ENCODE measurements at regions not wholly inside any gene's neighbourhood (a gene's known extent, or its start where the extent isn't known, plus 50 kb on each side); places are given as distances from the start of the nearest gene placed in this dataset.

DNA sequence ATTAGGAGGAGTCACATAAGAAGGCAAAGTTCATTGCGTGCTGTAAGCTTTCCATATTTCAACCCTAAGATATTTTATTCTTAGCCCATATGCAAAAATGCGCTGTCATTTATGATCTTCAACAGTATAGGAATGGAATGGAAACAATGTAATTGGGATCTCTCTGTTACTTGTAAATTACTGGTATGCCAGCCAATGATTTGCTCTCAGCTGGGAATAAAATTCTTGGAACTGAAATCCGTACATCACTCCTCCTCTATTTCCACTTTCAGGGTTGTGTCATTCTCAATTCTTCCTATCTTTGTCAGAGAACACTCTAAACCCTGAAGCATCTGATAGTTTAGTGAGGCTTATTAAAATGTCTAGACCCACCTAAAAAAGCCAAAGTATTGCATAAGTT, 80.7 kb upstream of the STEAP4 start:
- no peak overlapping the region for H4K5ac ChIP-seq (ENCODE audit: insufficient read length, low read depth, low read length)
- no peaks in the 10 kb centered on the region for H3K79me1 ChIP-seq (ENCODE audit: insufficient read depth, low read depth, low read length, poor library complexity, severe bottlenecking)
- no peak overlapping the region for H2BK120ac ChIP-seq (ENCODE audit: low read depth, low read length, poor library complexity, severe bottlenecking)
- H3K27me3 ChIP-seq (ENCODE audit: insufficient read depth, low read length) = no peaks in the 10 kb centered on the region
- H3K23me2 ChIP-seq (ENCODE audit: insufficient read length, low read depth, low read length, poor library complexity, severe bottlenecking) = no peaks in the 10 kb centered on the region
- no peak overlapping the region for H3K18ac ChIP-seq (ENCODE audit: insufficient read length, low read depth, low read length)
- no peak overlapping the region for H3K14ac ChIP-seq (ENCODE audit: insufficient read depth, low read length)
- no peak overlapping the region for H2BK20ac ChIP-seq (ENCODE audit: low read depth, low read length, poor library complexity, severe bottlenecking)
- no peak overlapping the region for H2BK12ac ChIP-seq (ENCODE audit: insufficient read length, low read depth, low read length)
- no peak for DNase-seq
- H2AFZ ChIP-seq (ENCODE audit: low read length) = no peak overlapping the region
- WGBS (ENCODE audit: extremely low coverage, insufficient read length, low lambda C conversion rate) = no CpG with 5 or more reads among the region's 3 CpGs
- no peak overlapping the region for H4K91ac ChIP-seq (ENCODE audit: insufficient read length, low read depth, low read length)
- H3K9me3 ChIP-seq (ENCODE audit: control insufficient read depth, low read depth, low read length) = no peaks in the 10 kb centered on the region
- no peaks in the 10 kb centered on the region; a peak in 2 of 5 replicates for H3K9me3 Mint-ChIP-seq
- no peak overlapping the region for H4K8ac ChIP-seq (replicated peaks; ENCODE audit: insufficient read length, low read depth, low read length)
- no peak overlapping the region for H2AK5ac ChIP-seq (ENCODE audit: insufficient read length, low read length)
- H3K27me3 Mint-ChIP-seq (ENCODE audit: low read depth) = no peaks in the 10 kb centered on the region
- no peak overlapping the region for H3K4me3 Mint-ChIP-seq
- no peak overlapping the region for H3K9ac ChIP-seq (ENCODE audit: extremely low read depth, insufficient read length, low read length)
- H3K4me1 Mint-ChIP-seq = peaks cover 6 to 7% of the 10 kb centered on the region in 2 experiments; a peak in 3 of 4 replicates
- no peak overlapping the region for H3K27ac Mint-ChIP-seq
- H3T11ph ChIP-seq (ENCODE audit: low read length) = no peak overlapping the region
- no peak overlapping the region for H3K4ac ChIP-seq (ENCODE audit: low read depth, low read length)
- H3K79me2 ChIP-seq (ENCODE audit: insufficient read depth, low read length) = no peaks in the 10 kb centered on the region
- H3K4me2 ChIP-seq (ENCODE audit: insufficient read depth, insufficient read length, low read length) = no peak overlapping the region
- no peak overlapping the region for H2BK15ac ChIP-seq (ENCODE audit: low read depth, low read length)
- no peaks in the 10 kb centered on the region; a peak in 3 of 7 replicates for H3K36me3 Mint-ChIP-seq (ENCODE audit: insufficient read depth in 1 of 3, low read depth in 3 of 3)
- H3K56ac ChIP-seq (ENCODE audit: insufficient read length, low read depth, low read length) = no peak overlapping the region
- H2BK5ac ChIP-seq (ENCODE audit: insufficient read length, low read length) = no peak overlapping the region
- TF ChIP-seq CTCF (conservative IDR thresholded peaks at IDR 0.05) = no peak
- H4K20me1 ChIP-seq (ENCODE audit: control insufficient read depth, insufficient read depth, insufficient read length) = no peaks in the 10 kb centered on the region
- no peak overlapping the region for H3K27ac ChIP-seq (ENCODE audit: insufficient read length, low read depth, low read length)
- H3K23ac ChIP-seq (ENCODE audit: insufficient read length, low read depth, low read length) = no peak overlapping the region
- peaks cover 2% of the 10 kb centered on the region; the same call in 1 of the 2 replicates for H3K4me1 ChIP-seq (ENCODE audit: insufficient read depth, low read length)
